IMR-90 (cell line): ENCODE measurements at regions not wholly inside any gene's neighbourhood (a gene's known extent, or its start where the extent isn't known, plus 50 kb on each side); places are given as distances from the start of the nearest gene placed in this dataset.

Source experiments
- ATAC-seq: fragments of 200-7000 bp; cut with Tn5 transposase; 2 replicates; pipeline ENCODE4 v1.9.1; 2020; ENCODE audit warnings: low read depth, mild to moderate bottlenecking, moderate library complexity
- BruUV-seq: library from RNA; stranded (reverse); fragments of 400-500 nt; replicated peaks from 2 replicates; lab custom pipeline; 2021; lab: Mats Ljungman, UMichigan
- CTCF ChIA-PET: fragments of 300-600 bp; formaldehyde crosslinking; extraction: SDS; loops from one replicate; lab custom pipeline; 2021; ENCODE audit warnings: antibody characterized with exemption; lab: Yijun Ruan, JAX
- POLR2A ChIA-PET: fragments of 300-600 bp; sonication (Branson Sonifier 250); formaldehyde crosslinking; loops from one replicate; lab custom pipeline; 2022; ENCODE audit warnings: antibody characterized with exemption; ENCODE audit not compliant: unreplicated experiment; lab: Charles Lee
- DNase-seq: peaks from one replicate; pipeline ENCODE4 v3.0.0; 2013
- H2AFZ ChIP-seq: replicated peaks from 2 replicates; pipeline ENCODE3; 2013; ENCODE audit warnings: low read length, mild to moderate bottlenecking; ENCODE audit not compliant: poor library complexity
- H2AK5ac ChIP-seq: 2 replicates; pipeline ENCODE4 v1.6.1; 2013; ENCODE audit warnings: low read depth, low read length, inconsistent platforms
- H2AK9ac ChIP-seq: replicated peaks from 2 replicates; pipeline ENCODE3; 2013; ENCODE audit warnings: mild to moderate bottlenecking, low read depth, low read length, moderate library complexity; ENCODE audit not compliant: poor library complexity
- H2BK120ac ChIP-seq: 2 replicates; pipeline ENCODE4 v1.6.1; 2013; ENCODE audit warnings: low read depth, low read length, inconsistent platforms
- H2BK15ac ChIP-seq: 3 replicates; pipeline ENCODE4 v1.6.1; 2013; ENCODE audit warnings: low read depth, low read length, inconsistent platforms
- H2BK20ac ChIP-seq: 2 replicates; pipeline ENCODE4 v1.6.1; 2013; ENCODE audit warnings: low read depth, mild to moderate bottlenecking, inconsistent platforms, low read length, moderate library complexity
- H2BK5ac ChIP-seq: 2 replicates; pipeline ENCODE4 v1.6.1; 2013; ENCODE audit warnings: mild to moderate bottlenecking, low read depth, low read length, inconsistent platforms; ENCODE audit not compliant: poor library complexity, severe bottlenecking
- H3K14ac ChIP-seq: replicated peaks from 2 replicates; pipeline ENCODE4 v1.6.1; 2013; ENCODE audit warnings: low read depth, low read length, inconsistent platforms
- H3K18ac ChIP-seq: 2 replicates; pipeline ENCODE4 v1.6.1; 2013; ENCODE audit warnings: low read depth, low read length, control low read depth
- H3K23ac ChIP-seq: 2 replicates; pipeline ENCODE4 v1.6.1; 2013; ENCODE audit warnings: low read depth, low read length, inconsistent platforms
- H3K27ac ChIP-seq: 2 replicates; pipeline ENCODE4 v1.5.1; 2013; ENCODE audit warnings: mild to moderate bottlenecking, control low read depth, low read length; ENCODE audit not compliant: insufficient read depth
- H3K27me3 ChIP-seq: 2 replicates; pipeline ENCODE4 v1.6.1; 2013; ENCODE audit warnings: low read length; ENCODE audit not compliant: control insufficient read depth, insufficient read depth
- H3K36me3 ChIP-seq: 2 replicates; pipeline ENCODE4 v1.6.1; 2013; ENCODE audit warnings: low read length, mixed read lengths; ENCODE audit not compliant: control insufficient read depth, insufficient read depth
- H3K4ac ChIP-seq: 2 replicates; pipeline ENCODE4 v1.6.1; 2013; ENCODE audit warnings: low read depth, low read length, inconsistent platforms
- H3K4me1 ChIP-seq: 2 replicates; pipeline ENCODE4 v1.6.1; 2013; ENCODE audit warnings: low read length, mixed read lengths; ENCODE audit not compliant: control insufficient read depth, insufficient read depth
- H3K4me2 ChIP-seq: 2 replicates; pipeline ENCODE4 v1.6.1; 2013; ENCODE audit warnings: low read depth, mild to moderate bottlenecking, control low read depth, low read length, moderate library complexity
- H3K4me3 ChIP-seq: 2 replicates; pipeline ENCODE4 v1.5.1; 2013; ENCODE audit warnings: low read depth, mild to moderate bottlenecking, control low read depth, low read length, moderate library complexity; ENCODE audit not compliant: insufficient read depth
- H3K56ac ChIP-seq: 2 replicates; pipeline ENCODE4 v1.6.1; 2013; ENCODE audit warnings: low read length, inconsistent platforms; ENCODE audit not compliant: insufficient read depth; ENCODE audit errors: extremely low read depth
- H3K79me1 ChIP-seq, 2 experiments: 2 replicates each; pipeline ENCODE4 v1.6.1; 2013; ENCODE audit warnings: low read length in 2 of 2, inconsistent platforms in 1 of 2, low read depth in 1 of 2
- H3K9ac ChIP-seq: 2 replicates; pipeline ENCODE4 v1.6.1; 2013; ENCODE audit warnings: low read depth, low read length, control low read depth
- H3K9me1 ChIP-seq: 2 replicates; pipeline ENCODE4 v1.6.1; 2013; ENCODE audit warnings: low read length, inconsistent platforms; ENCODE audit not compliant: insufficient read depth
- H3K9me3 ChIP-seq: 2 replicates; pipeline ENCODE4 v1.6.1; 2013; ENCODE audit warnings: low read length; ENCODE audit not compliant: control insufficient read depth, insufficient read depth
- H4K20me1 ChIP-seq: 2 replicates; pipeline ENCODE4 v1.6.1; 2013; ENCODE audit warnings: low read length, inconsistent platforms; ENCODE audit not compliant: insufficient read depth
- H4K5ac ChIP-seq: 2 replicates; pipeline ENCODE4 v1.6.1; 2013; ENCODE audit warnings: mild to moderate bottlenecking, low read depth, low read length, control low read depth
- H4K8ac ChIP-seq, 2 experiments: 2 replicates each; pipeline ENCODE4 v1.6.1; 2013; ENCODE audit warnings: low read depth in 2 of 2, low read length in 2 of 2, control low read depth in 1 of 2, inconsistent platforms in 1 of 2
- H4K91ac ChIP-seq: 2 replicates; pipeline ENCODE4 v1.6.1; 2013; ENCODE audit warnings: low read depth, low read length, inconsistent platforms; ENCODE audit not compliant: insufficient read depth
- BHLHE40 ChIP-seq: fragments of 150-350 bp; IDR thresholded peaks from 2 replicates; pipeline ENCODE4 v1.6.1; 2016; ENCODE audit warnings: mild to moderate bottlenecking, low read depth, low read length
- CEBPB ChIP-seq: IDR thresholded peaks from 2 replicates; pipeline ENCODE4 v1.6.1; 2012; ENCODE audit warnings: low read depth, low read length, improper control_type of control experiment
- CHD1 ChIP-seq: IDR thresholded peaks from 2 replicates; pipeline ENCODE4 v1.6.1; 2012; ENCODE audit warnings: low read depth, low read length, improper control_type of control experiment
- FOS ChIP-seq: fragments of 150-350 bp; IDR thresholded peaks from 2 replicates; pipeline ENCODE4 v1.6.1; 2016; ENCODE audit warnings: low read depth, low read length
- MAFK ChIP-seq: IDR thresholded peaks from 2 replicates; pipeline ENCODE4 v1.6.1; 2012; ENCODE audit warnings: low read depth, low read length, improper control_type of control experiment
- MAZ ChIP-seq: IDR thresholded peaks from 2 replicates; pipeline ENCODE4 v1.6.1; 2012; ENCODE audit warnings: low read depth, mild to moderate bottlenecking, low read length, improper control_type of control experiment, moderate library complexity, borderline replicate concordance
- MXI1 ChIP-seq: IDR thresholded peaks from 2 replicates; pipeline ENCODE4 v1.6.1; 2012; ENCODE audit warnings: low read depth, mild to moderate bottlenecking, low read length, moderate library complexity, borderline replicate concordance
- RCOR1 ChIP-seq: IDR thresholded peaks from 2 replicates; pipeline ENCODE4 v1.6.1; 2012; ENCODE audit warnings: mild to moderate bottlenecking, low read length, improper control_type of control experiment; ENCODE audit not compliant: insufficient replicate concordance
- WGBS, 2 experiments: methylation state at CpG; one replicate each; pipeline versions ENCODE4 v1.1.5 to v1.1.7; 2013; ENCODE audit warnings: missing lambda C conversion rate in 2 of 2; ENCODE audit not compliant: insufficient read length in 1 of 2; ENCODE audit errors: extremely low coverage in 2 of 2; 5-methylcytosine and 5-hydroxymethylcytosine counted together
- dilution Hi-C: fragments of 300-500 bp; cut with HindIII; formaldehyde crosslinking; loops from one replicate; pipeline ENCODE4 v1.14.3; 2018; ENCODE audit warnings: low sequenced_read_pairs; ENCODE audit not compliant: unreplicated experiment
- in situ Hi-C: fragments of 300-500 bp; cut with MboI; formaldehyde crosslinking; loops from 3 replicates; pipeline ENCODE4 v1.14.3; 2019; ENCODE audit warnings: low sequenced_read_pairs, inconsistent platforms, mixed read lengths
- intact Hi-C: fragments of 100-400 bp; cut with micrococcal nuclease; formaldehyde crosslinking; loops from 2 replicates; pipeline ENCODE4 v1.10.0; 2022
- TF ChIP-seq, protein P1 (sequence below): conservative IDR thresholded peaks from 2 replicates; pipeline ENCODE4 v1.5.1; 2012; ENCODE audit warnings: mild to moderate bottlenecking, low read depth, low read length, improper control_type of control experiment
- TF ChIP-seq, protein P2 (sequence below): fragments of 150-350 bp; IDR thresholded peaks from 2 replicates; pipeline ENCODE4 v1.6.1; 2017; ENCODE audit warnings: mild to moderate bottlenecking, antibody characterized with exemption, low read length, low read depth
- TF ChIP-seq, protein P3 (sequence below): fragments of 150-350 bp; IDR thresholded peaks from 2 replicates; pipeline ENCODE4 v1.6.1; 2016; ENCODE audit warnings: low read depth, mild to moderate bottlenecking, low read length, moderate library complexity, borderline replicate concordance

DNA sequence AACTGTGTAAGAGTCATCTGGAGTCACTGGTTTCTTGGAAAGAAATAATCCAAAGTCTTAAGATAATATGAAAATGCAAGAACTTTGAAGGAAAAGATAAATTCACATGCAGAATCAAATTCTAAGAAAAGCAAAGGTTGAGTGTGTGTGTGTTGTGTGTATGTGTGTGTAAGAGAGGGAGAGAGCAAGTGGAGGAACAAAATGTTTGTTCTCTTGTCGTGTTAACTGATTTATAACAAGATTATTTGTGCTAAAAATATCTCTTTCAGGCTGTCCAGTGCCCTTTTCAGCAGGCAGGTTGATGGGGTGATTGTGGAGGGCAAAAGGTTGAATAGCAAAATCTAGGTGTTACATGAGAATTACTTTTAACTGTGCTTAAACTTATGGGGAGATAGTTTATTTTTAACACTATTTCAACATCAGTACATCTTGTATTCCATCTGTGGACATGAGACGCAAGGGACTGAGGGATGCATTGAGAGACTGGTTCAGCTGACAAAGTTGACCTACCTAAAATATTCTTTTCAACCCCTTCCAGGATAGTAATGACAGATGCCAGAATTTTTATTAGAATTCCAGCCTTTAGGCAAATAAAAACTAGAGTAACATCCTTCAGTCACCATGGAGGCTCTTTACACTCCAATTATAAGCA lies 342.4 kb upstream of the CD180 start:
- Histone ChIP-seq H4K20me1 (no peaks in the 10 kb centered on the region), H4K5ac (no peak overlapping the region), H2AK9ac (no peak overlapping the region), H3K27me3 (no peaks in the 10 kb centered on the region), H3K27ac (no peak overlapping the region), H2BK15ac (no peak overlapping the region), H2AFZ (no peak overlapping the region), H3K4ac (no peak overlapping the region), H3K18ac (no peak overlapping the region), H4K91ac (no peak overlapping the region), H3K56ac (no peak overlapping the region), H3K4me3 (no peak overlapping the region), H3K4me1 (no peaks in the 10 kb centered on the region), H2BK20ac (no peak overlapping the region), H3K79me1 (no peaks in the 10 kb centered on the region), H3K4me2 (no peak overlapping the region), H2AK5ac (no peak overlapping the region), H4K8ac (no peak overlapping the region), H3K9me3 (no peaks in the 10 kb centered on the region), H3K23ac (no peak overlapping the region), H3K9ac (no peak overlapping the region), H2BK5ac (no peak overlapping the region), H3K36me3 (no peaks in the 10 kb centered on the region), H2BK120ac (no peak overlapping the region), H3K9me1 (no peaks in the 10 kb centered on the region), H3K14ac (no peak overlapping the region)
- ChIA-PET POLR2A (no interaction called here), CTCF (no interaction called here)
- in situ Hi-C loops (no loop called here), dilution Hi-C loops (no loop called here), intact Hi-C loops (loop anchor here (10.0 kb wide), 1 partner anchor 716 kb away; no protein-coding TSS in a partner anchor)
- no TSS peak for BruUV-seq
- DNase-seq (no peak), ATAC-seq (no peak)
- TF ChIP-seq RCOR1 (no peak), FOS (no peak), BHLHE40 (no peak), CEBPB (no peak), MAZ (no peak), CHD1 (no peak), MAFK (no peak), MXI1 (no peak)
- TF ChIP-seq, protein P1, sequence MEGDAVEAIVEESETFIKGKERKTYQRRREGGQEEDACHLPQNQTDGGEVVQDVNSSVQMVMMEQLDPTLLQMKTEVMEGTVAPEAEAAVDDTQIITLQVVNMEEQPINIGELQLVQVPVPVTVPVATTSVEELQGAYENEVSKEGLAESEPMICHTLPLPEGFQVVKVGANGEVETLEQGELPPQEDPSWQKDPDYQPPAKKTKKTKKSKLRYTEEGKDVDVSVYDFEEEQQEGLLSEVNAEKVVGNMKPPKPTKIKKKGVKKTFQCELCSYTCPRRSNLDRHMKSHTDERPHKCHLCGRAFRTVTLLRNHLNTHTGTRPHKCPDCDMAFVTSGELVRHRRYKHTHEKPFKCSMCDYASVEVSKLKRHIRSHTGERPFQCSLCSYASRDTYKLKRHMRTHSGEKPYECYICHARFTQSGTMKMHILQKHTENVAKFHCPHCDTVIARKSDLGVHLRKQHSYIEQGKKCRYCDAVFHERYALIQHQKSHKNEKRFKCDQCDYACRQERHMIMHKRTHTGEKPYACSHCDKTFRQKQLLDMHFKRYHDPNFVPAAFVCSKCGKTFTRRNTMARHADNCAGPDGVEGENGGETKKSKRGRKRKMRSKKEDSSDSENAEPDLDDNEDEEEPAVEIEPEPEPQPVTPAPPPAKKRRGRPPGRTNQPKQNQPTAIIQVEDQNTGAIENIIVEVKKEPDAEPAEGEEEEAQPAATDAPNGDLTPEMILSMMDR = no peak
- TF ChIP-seq, protein P2, sequence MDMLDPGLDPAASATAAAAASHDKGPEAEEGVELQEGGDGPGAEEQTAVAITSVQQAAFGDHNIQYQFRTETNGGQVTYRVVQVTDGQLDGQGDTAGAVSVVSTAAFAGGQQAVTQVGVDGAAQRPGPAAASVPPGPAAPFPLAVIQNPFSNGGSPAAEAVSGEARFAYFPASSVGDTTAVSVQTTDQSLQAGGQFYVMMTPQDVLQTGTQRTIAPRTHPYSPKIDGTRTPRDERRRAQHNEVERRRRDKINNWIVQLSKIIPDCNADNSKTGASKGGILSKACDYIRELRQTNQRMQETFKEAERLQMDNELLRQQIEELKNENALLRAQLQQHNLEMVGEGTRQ = no peak
- TF ChIP-seq, protein P3, sequence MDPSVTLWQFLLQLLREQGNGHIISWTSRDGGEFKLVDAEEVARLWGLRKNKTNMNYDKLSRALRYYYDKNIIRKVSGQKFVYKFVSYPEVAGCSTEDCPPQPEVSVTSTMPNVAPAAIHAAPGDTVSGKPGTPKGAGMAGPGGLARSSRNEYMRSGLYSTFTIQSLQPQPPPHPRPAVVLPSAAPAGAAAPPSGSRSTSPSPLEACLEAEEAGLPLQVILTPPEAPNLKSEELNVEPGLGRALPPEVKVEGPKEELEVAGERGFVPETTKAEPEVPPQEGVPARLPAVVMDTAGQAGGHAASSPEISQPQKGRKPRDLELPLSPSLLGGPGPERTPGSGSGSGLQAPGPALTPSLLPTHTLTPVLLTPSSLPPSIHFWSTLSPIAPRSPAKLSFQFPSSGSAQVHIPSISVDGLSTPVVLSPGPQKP = no peak
- WGBS, 2 experiments = no CpG with 5 or more reads among the region's 2 CpGs
